OCI-LY1 (cell line): ENCODE measurements at regions not wholly inside any gene's neighbourhood (a gene's known extent, or its start where the extent isn't known, plus 50 kb on each side); places are given as distances from the start of the nearest gene placed in this dataset.

Experiments used
- H2AFZ ChIP-seq: fragments of 200-600 bp; sonication (generic), shearing (Covaris generic); 2 replicates; pipeline ENCODE4 v1.6.0; 2014; ENCODE audit warnings: antibody characterized with exemption, mild to moderate bottlenecking, low read length
- H3F3A ChIP-seq: fragments of 200-600 bp; sonication (generic), shearing (Covaris generic); 2 replicates; pipeline ENCODE4 v1.6.0; 2014; ENCODE audit warnings: mild to moderate bottlenecking, antibody characterized with exemption, low read length, moderate library complexity; ENCODE audit not compliant: insufficient read depth
- H3K27ac ChIP-seq: fragments of 200-600 bp; sonication (generic); 2 replicates; pipeline ENCODE4 v1.5.1; 2014; ENCODE audit warnings: low read length, mixed run types, mild to moderate bottlenecking, low read depth; ENCODE audit not compliant: poor library complexity, severe bottlenecking
- H3K27me3 ChIP-seq: fragments of 200-600 bp; sonication (generic); 2 replicates; pipeline ENCODE4 v1.6.0; 2014; ENCODE audit warnings: antibody characterized with exemption, mild to moderate bottlenecking, low read length, moderate library complexity; ENCODE audit not compliant: insufficient read depth
- H3K36me3 ChIP-seq: fragments of 200-600 bp; sonication (generic); 2 replicates; pipeline ENCODE4 v1.6.1; 2014; ENCODE audit warnings: mild to moderate bottlenecking, antibody characterized with exemption, low read length, moderate library complexity, mixed read lengths; ENCODE audit not compliant: insufficient read depth
- H3K4me1 ChIP-seq: fragments of 200-600 bp; sonication (generic); 2 replicates; pipeline ENCODE4 v1.5.1; 2014; ENCODE audit warnings: mild to moderate bottlenecking, low read length, moderate library complexity; ENCODE audit not compliant: insufficient read depth, severe bottlenecking
- H3K4me2 ChIP-seq: fragments of 200-600 bp; sonication (generic), shearing (Covaris generic); 2 replicates; pipeline ENCODE4 v1.6.1; 2014; ENCODE audit warnings: low read length
- H3K4me3 ChIP-seq: fragments of 200-600 bp; sonication (generic); 2 replicates; pipeline ENCODE4 v1.5.1; 2014; ENCODE audit warnings: low read length, low read depth, mild to moderate bottlenecking, mixed read lengths; ENCODE audit not compliant: poor library complexity, severe bottlenecking
- H3K79me2 ChIP-seq: fragments of 200-600 bp; shearing (Covaris generic); 2 replicates; pipeline ENCODE4 v1.6.1; 2016; ENCODE audit warnings: mixed run types, low read length, mixed read lengths; ENCODE audit not compliant: insufficient read depth
- H3K9ac ChIP-seq: fragments of 200-600 bp; sonication (generic), shearing (Covaris generic); 2 replicates; pipeline ENCODE4 v1.6.1; 2014; ENCODE audit warnings: mild to moderate bottlenecking, low read length, mixed read lengths
- H3K9me2 ChIP-seq: fragments of 200-600 bp; sonication (generic), shearing (Covaris generic); 2 replicates; pipeline ENCODE4 v1.6.1; 2014; ENCODE audit warnings: low read depth, mild to moderate bottlenecking, low read length, mixed read lengths
- H3K9me3 ChIP-seq: fragments of 200-600 bp; shearing (Covaris generic); 2 replicates; pipeline ENCODE4 v1.6.1; 2014; ENCODE audit warnings: low read length, mixed read lengths
- H4K20me1 ChIP-seq: fragments of 200-600 bp; sonication (generic), shearing (Covaris generic); 2 replicates; pipeline ENCODE4 v1.6.0; 2016; ENCODE audit warnings: mild to moderate bottlenecking, low read length; ENCODE audit not compliant: insufficient read depth
- CTCF ChIP-seq: fragments of 200-600 bp; sonication (generic), shearing (Covaris generic); IDR thresholded peaks from 2 replicates; pipeline ENCODE4 v1.5.1; 2017; ENCODE audit warnings: mild to moderate bottlenecking, antibody characterized with exemption, low read length, moderate library complexity, mixed read lengths
- EZH2 ChIP-seq: fragments of 200-600 bp; sonication (generic), shearing (Covaris generic); IDR thresholded peaks from 2 replicates; pipeline ENCODE4 v1.8.0; 2017; ENCODE audit warnings: borderline replicate concordance, mixed run types, mild to moderate bottlenecking, antibody characterized with exemption, low read length, moderate library complexity, mixed read lengths

DNA sequence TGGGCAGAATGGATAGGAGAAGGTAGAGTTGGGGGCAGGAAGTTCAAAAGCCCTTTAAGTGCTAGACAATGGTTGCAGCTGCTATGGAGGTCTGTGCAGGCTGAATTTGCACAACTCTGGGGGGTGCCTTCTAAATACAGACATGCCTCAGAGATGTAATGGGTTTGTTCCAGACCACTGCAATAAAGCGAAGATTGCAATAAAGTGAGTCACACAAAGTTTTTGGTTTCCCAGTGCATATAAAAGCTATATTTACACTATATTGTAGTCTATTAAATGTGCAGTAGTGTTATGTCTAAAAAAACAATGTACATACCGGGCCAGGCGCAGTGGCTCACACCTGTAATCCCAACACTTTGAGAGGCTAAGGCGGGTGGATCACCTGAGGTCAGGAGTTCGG is 60.5 kb upstream of the MYOCD start:
- no peak for TF ChIP-seq CTCF
- TF ChIP-seq EZH2: no peak
- no peaks in the 10 kb centered on the region for H3K9me2 ChIP-seq
- no peak overlapping the region for H3K4me2 ChIP-seq
- H3K4me1 ChIP-seq: no peaks in the 10 kb centered on the region
- H4K20me1 ChIP-seq: no peaks in the 10 kb centered on the region
- no peak overlapping the region for H3K4me3 ChIP-seq
- H3F3A ChIP-seq: no peaks in the 10 kb centered on the region
- H2AFZ ChIP-seq: no peak overlapping the region
- H3K79me2 ChIP-seq: no peaks in the 10 kb centered on the region
- H3K9me3 ChIP-seq: no peaks in the 10 kb centered on the region
- no peak overlapping the region for H3K9ac ChIP-seq
- no peak overlapping the region for H3K27ac ChIP-seq
- no peaks in the 10 kb centered on the region for H3K27me3 ChIP-seq
- no peaks in the 10 kb centered on the region for H3K36me3 ChIP-seq

- no peaks in the 10 kb centered on the region for H3F3A ChIP-seq
- H3K9me3 ChIP-seq: no peaks in the 10 kb centered on the region
- no peak overlapping the region for H3K27ac ChIP-seq
- TF ChIP-seq CTCF: no peak
- no peak for TF ChIP-seq EZH2
- H2AFZ ChIP-seq: no peak overlapping the region
- H3K9ac ChIP-seq: no peak overlapping the region
- H3K36me3 ChIP-seq: no peaks in the 10 kb centered on the region
- H4K20me1 ChIP-seq: no peaks in the 10 kb centered on the region
- H3K4me3 ChIP-seq: no peak overlapping the region
- no peaks in the 10 kb centered on the region for H3K27me3 ChIP-seq
- no peaks in the 10 kb centered on the region for H3K79me2 ChIP-seq
- no peaks in the 10 kb centered on the region for H3K9me2 ChIP-seq
- H3K4me1 ChIP-seq: no peaks in the 10 kb centered on the region
- no peak overlapping the region for H3K4me2 ChIP-seq
Measured at GRCh38 chr17:12613566-12613965, 52.1 kb upstream of the MYOCD start.
